Spleen (tissue), 11 donors: ENCODE measurements at regions not wholly inside any gene's neighbourhood (a gene's known extent, or its start where the extent isn't known, plus 50 kb on each side); places are given as distances from the start of the nearest gene placed in this dataset.

Experiments used
- DNase-seq: peaks from one replicate; pipeline ENCODE4 v3.0.0-alpha.2; 2020
- H3K27ac ChIP-seq, 8 donors: fragments of 200-600 bp; sonication (generic) in 7 of 8; 1 replicate in 4 of 8; 2 replicates in 4 of 8; pipeline versions ENCODE4 v1.5.0 to v1.8.0; 2016 to 2021; ENCODE audit warnings: inconsistent platforms in 4 of 8, mild to moderate bottlenecking in 4 of 8, moderate library complexity in 1 of 8
- H3K27me3 ChIP-seq, 7 donors: fragments of 200-600 bp; sonication (generic) in 6 of 7; replicated peaks in 1 of 7; 1 replicate in 4 of 7; 2 replicates in 3 of 7; pipeline versions ENCODE4 v1.5.0 to v1.8.0; 2016 to 2021; ENCODE audit warnings: inconsistent platforms in 3 of 7, mild to moderate bottlenecking in 1 of 7
- H3K36me3 ChIP-seq, 6 donors: fragments of 200-600 bp; sonication (generic) in 5 of 6; 1 replicate in 4 of 6; 2 replicates in 2 of 6; pipeline versions ENCODE4 v1.5.0 to v1.8.0; 2016 to 2021; ENCODE audit warnings: inconsistent platforms in 2 of 6
- H3K4me1 ChIP-seq, 6 donors: fragments of 200-600 bp; sonication (generic) in 5 of 6; 1 replicate in 3 of 6; 2 replicates in 3 of 6; pipeline versions ENCODE4 v1.5.0 to v1.8.0; 2016 to 2021; ENCODE audit warnings: inconsistent platforms in 3 of 6
- H3K4me3 ChIP-seq, 8 donors: fragments of 200-600 bp; sonication (generic) in 7 of 8; 1 replicate in 4 of 8; 2 replicates in 4 of 8; pipeline versions ENCODE4 v1.5.0 to v1.8.0; 2016 to 2021; ENCODE audit warnings: inconsistent platforms in 4 of 8, mild to moderate bottlenecking in 4 of 8, moderate library complexity in 2 of 8
- H3K9me3 ChIP-seq, 8 donors: fragments of 200-600 bp; sonication (generic) in 7 of 8; 1 replicate in 4 of 8; 2 replicates in 4 of 8; pipeline versions ENCODE4 v1.5.0 to v1.8.0; 2016 to 2021; ENCODE audit warnings: inconsistent platforms in 4 of 8
- CTCF ChIP-seq, 11 experiments: fragments of 200-600 bp in 7 of 11; fragments of 450-650 bp in 4 of 11; sonication (generic) in 4 of 11; IDR thresholded peaks in 8 of 11; conservative IDR thresholded peaks in 3 of 11; 1 replicate in 7 of 11; 2 replicates in 4 of 11; pipeline versions ENCODE4 v1.4.0 to v1.8.0; 2016 to 2021; ENCODE audit warnings: antibody characterized with exemption in 11 of 11, inconsistent platforms in 4 of 11, mild to moderate bottlenecking in 1 of 11
- POLR2A ChIP-seq, 3 donors: fragments of 450-650 bp; IDR thresholded peaks; one replicate each; pipeline ENCODE4 v1.5.1; 2017; ENCODE audit warnings: antibody characterized with exemption in 3 of 3, mild to moderate bottlenecking in 1 of 3
- POLR2AphosphoS5 ChIP-seq, 3 donors: sonication (generic); formaldehyde crosslinking; IDR thresholded peaks; one replicate each; pipeline ENCODE4 v1.5.1; 2017; ENCODE audit warnings: antibody characterized with exemption in 3 of 3
- WGBS, 5 donors: extraction: QIAGEN DNeasy Blood & Tissue Kit in 3 of 5; methylation state at CpG; one replicate each; pipeline versions ENCODE4 v1.1.5 to v1.1.7; 2013 to 2018; 5-methylcytosine and 5-hydroxymethylcytosine counted together
- intact Hi-C: fragments of 100-400 bp; cut with DNase I; formaldehyde crosslinking; loops from one replicate; pipeline ENCODE4 v1.15.0; 2023; ENCODE audit warnings: low total_unique reads
- donor health status: healthy with polysubstance abuse.
- donor health status: DM: no; HTN: no; CAD: no; lungs with moderate emphysema.
- donor health status: DM: no; HTN: no; CAD: no.
- donor health status: Bipolar disorder and iron deficiency.
- donor health status: healthy.
- donor health status: DM: no; HTN: no; CAD: no.
- donor health status: DM: yes; HTN: yes; CAD: no.

GRCh38 chr11:79864882-79865281 is 424.1 kb upstream of the TENM4 start:
- Histone ChIP-seq H3K4me3 (no peak overlapping the region), H3K9me3 (peaks cover 0 to 22% (median 11%) of the 10 kb centered on the region in 8 donors), H3K27me3 (no peaks in the 10 kb centered on the region), H3K27ac (no peak overlapping the region), H3K36me3 (no peaks in the 10 kb centered on the region), H3K4me1 (no peaks in the 10 kb centered on the region)
- no peak for DNase-seq
- TF ChIP-seq POLR2A (IDR thresholded peaks at IDR 0.05) (no peak), POLR2AphosphoS5 (IDR thresholded peaks at IDR 0.05) (no peak), CTCF (IDR thresholded peaks at IDR 0.05 in 8 of 11, conservative IDR thresholded peaks at IDR 0.05 in 3 of 11) (no peak)
- intact Hi-C loops, result no loop called here
- 71 to 94% (median 80%) methylated on average over 2 to 6 of the region's 6 CpGs for WGBS, 5 donors

GRCh38 chr11:79860336-79860735 is 419.5 kb upstream of the TENM4 start:
- TF ChIP-seq POLR2A (IDR thresholded peaks at IDR 0.05) (no peak), POLR2AphosphoS5 (IDR thresholded peaks at IDR 0.05) (no peak), CTCF (IDR thresholded peaks at IDR 0.05 in 8 of 11, conservative IDR thresholded peaks at IDR 0.05 in 3 of 11) (no peak)
- Histone ChIP-seq H3K27ac (no peak overlapping the region), H3K9me3 (peaks cover 0 to 7% (median 0%) of the 10 kb centered on the region in 8 donors), H3K36me3 (no peaks in the 10 kb centered on the region), H3K4me3 (no peak overlapping the region), H3K4me1 (no peaks in the 10 kb centered on the region), H3K27me3 (no peaks in the 10 kb centered on the region)
- whole genome bisulfite sequencing, 5 donors, result 59 to 76% (median 64%) methylated on average over 3 of the region's 3 CpGs
- no peak for DNase-seq
- intact Hi-C loops, result no loop called here

- DNase-seq, result no peak
- H3K4me1 ChIP-seq, result no peaks in the 10 kb centered on the region
- intact Hi-C loops, result no loop called here
- no peaks in the 10 kb centered on the region for H3K36me3 ChIP-seq
- H3K27ac ChIP-seq, result no peak overlapping the region
- H3K4me3 ChIP-seq, result no peak overlapping the region
- no peaks in the 10 kb centered on the region for H3K9me3 ChIP-seq
- no peaks in the 10 kb centered on the region for H3K27me3 ChIP-seq
- WGBS, 5 donors, result 76 to 85% (median 79%) methylated on average over 10 of the region's 10 CpGs
- TF ChIP-seq POLR2A (IDR thresholded peaks at IDR 0.05) (no peak), POLR2AphosphoS5 (IDR thresholded peaks at IDR 0.05) (no peak), CTCF (IDR thresholded peaks at IDR 0.05 in 8 of 11, conservative IDR thresholded peaks at IDR 0.05 in 3 of 11) (no peak)
Observed at GRCh38 chr11:79857377-79858214, 416.8 kb upstream of the TENM4 start.

- intact Hi-C loops, result no loop called here
- no peaks in the 10 kb centered on the region for H3K36me3 ChIP-seq
Observed at GRCh38 chr11:79852176-79852575, 411.3 kb upstream of the TENM4 start.

More at GRCh38 chr11:79852176-79852575, 411.3 kb upstream of the TENM4 start:
- DNase-seq, result no peak
- Histone ChIP-seq H3K4me3 (no peak overlapping the region), H3K4me1 (no peaks in the 10 kb centered on the region), H3K27me3 (no peaks in the 10 kb centered on the region), H3K9me3 (peaks cover 0 to 7% (median 0%) of the 10 kb centered on the region in 8 donors), H3K27ac (no peak overlapping the region)
- TF ChIP-seq POLR2AphosphoS5 (IDR thresholded peaks at IDR 0.05) (no peak), CTCF (IDR thresholded peaks at IDR 0.05 in 8 of 11, conservative IDR thresholded peaks at IDR 0.05 in 3 of 11) (no peak), POLR2A (IDR thresholded peaks at IDR 0.05) (no peak)
